Endothelial cell (in vitro differentiated cells): ENCODE measurements at regions not wholly inside any gene's neighbourhood (a gene's known extent, or its start where the extent isn't known, plus 50 kb on each side); places are given as distances from the start of the nearest gene placed in this dataset.
A peak's percentile ranks its signal among the peaks of the same experiment; 100 is the strongest.

ENCODE experiments used
- DNase-seq: peaks from one replicate; pipeline ENCODE4 v3.0.0; 2021; ENCODE audit warnings: low spot score
- H3K27ac Mint-ChIP-seq: one replicate; pipeline ENCODE4 v1.8.0; 2021; ENCODE audit warnings: mixed read lengths, inconsistent platforms; ENCODE audit not compliant: unreplicated experiment
- H3K27me3 Mint-ChIP-seq: one replicate; pipeline ENCODE4 v1.8.0; 2021; ENCODE audit warnings: mild to moderate bottlenecking, moderate library complexity, mixed read lengths, inconsistent platforms; ENCODE audit not compliant: unreplicated experiment
- H3K36me3 Mint-ChIP-seq: one replicate; pipeline ENCODE4 v1.8.0; 2021; ENCODE audit warnings: mild to moderate bottlenecking, low read depth, mixed read lengths, inconsistent platforms; ENCODE audit not compliant: unreplicated experiment
- H3K4me1 Mint-ChIP-seq: one replicate; pipeline ENCODE4 v1.8.0; 2021; ENCODE audit warnings: mild to moderate bottlenecking, mixed read lengths, inconsistent platforms; ENCODE audit not compliant: unreplicated experiment
- H3K4me3 Mint-ChIP-seq: one replicate; pipeline ENCODE4 v1.8.0; 2021; ENCODE audit warnings: mild to moderate bottlenecking, mixed read lengths, inconsistent platforms; ENCODE audit not compliant: unreplicated experiment
- H3K9me3 Mint-ChIP-seq: one replicate; pipeline ENCODE4 v1.8.0; 2021; ENCODE audit warnings: mixed read lengths, inconsistent platforms; ENCODE audit not compliant: unreplicated experiment
- TF ChIP-seq, protein P1 (sequence below): fragments of 200-600 bp; sonication (generic); IDR thresholded peaks from one replicate; pipeline ENCODE4 v1.5.0; 2021; ENCODE audit warnings: antibody characterized with exemption; ENCODE audit not compliant: unreplicated experiment

DNA sequence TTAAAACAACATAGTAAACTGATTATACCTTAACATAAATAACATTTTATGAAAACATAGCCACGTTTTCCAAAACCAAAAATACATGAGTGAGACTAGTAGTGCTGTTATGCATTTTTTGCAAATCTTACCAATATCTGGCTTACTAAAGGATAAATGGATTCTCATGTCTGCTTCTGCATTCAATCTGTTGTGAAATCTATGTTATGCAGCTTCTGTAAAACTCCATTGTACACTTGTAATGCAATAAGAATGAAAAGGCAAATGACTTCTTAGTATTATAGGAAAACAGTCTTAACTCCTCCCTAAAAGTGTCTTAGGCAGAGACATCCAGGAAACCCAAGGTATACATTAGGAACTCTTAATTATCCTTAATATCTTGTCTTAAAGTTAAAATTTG is 330.9 kb upstream of the THBS1 start:
- TF ChIP-seq, protein P1, sequence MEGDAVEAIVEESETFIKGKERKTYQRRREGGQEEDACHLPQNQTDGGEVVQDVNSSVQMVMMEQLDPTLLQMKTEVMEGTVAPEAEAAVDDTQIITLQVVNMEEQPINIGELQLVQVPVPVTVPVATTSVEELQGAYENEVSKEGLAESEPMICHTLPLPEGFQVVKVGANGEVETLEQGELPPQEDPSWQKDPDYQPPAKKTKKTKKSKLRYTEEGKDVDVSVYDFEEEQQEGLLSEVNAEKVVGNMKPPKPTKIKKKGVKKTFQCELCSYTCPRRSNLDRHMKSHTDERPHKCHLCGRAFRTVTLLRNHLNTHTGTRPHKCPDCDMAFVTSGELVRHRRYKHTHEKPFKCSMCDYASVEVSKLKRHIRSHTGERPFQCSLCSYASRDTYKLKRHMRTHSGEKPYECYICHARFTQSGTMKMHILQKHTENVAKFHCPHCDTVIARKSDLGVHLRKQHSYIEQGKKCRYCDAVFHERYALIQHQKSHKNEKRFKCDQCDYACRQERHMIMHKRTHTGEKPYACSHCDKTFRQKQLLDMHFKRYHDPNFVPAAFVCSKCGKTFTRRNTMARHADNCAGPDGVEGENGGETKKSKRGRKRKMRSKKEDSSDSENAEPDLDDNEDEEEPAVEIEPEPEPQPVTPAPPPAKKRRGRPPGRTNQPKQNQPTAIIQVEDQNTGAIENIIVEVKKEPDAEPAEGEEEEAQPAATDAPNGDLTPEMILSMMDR, result no peak
- H3K4me1 Mint-ChIP-seq, result peaks cover 41% of the 10 kb centered on the region
- no peak for DNase-seq
- no peaks in the 10 kb centered on the region for H3K36me3 Mint-ChIP-seq
- no peak overlapping the region for H3K4me3 Mint-ChIP-seq
- H3K27ac Mint-ChIP-seq, result peak overlapping the region; percentile 84
- H3K27me3 Mint-ChIP-seq, result no peaks in the 10 kb centered on the region
- no peaks in the 10 kb centered on the region for H3K9me3 Mint-ChIP-seq

DNA sequence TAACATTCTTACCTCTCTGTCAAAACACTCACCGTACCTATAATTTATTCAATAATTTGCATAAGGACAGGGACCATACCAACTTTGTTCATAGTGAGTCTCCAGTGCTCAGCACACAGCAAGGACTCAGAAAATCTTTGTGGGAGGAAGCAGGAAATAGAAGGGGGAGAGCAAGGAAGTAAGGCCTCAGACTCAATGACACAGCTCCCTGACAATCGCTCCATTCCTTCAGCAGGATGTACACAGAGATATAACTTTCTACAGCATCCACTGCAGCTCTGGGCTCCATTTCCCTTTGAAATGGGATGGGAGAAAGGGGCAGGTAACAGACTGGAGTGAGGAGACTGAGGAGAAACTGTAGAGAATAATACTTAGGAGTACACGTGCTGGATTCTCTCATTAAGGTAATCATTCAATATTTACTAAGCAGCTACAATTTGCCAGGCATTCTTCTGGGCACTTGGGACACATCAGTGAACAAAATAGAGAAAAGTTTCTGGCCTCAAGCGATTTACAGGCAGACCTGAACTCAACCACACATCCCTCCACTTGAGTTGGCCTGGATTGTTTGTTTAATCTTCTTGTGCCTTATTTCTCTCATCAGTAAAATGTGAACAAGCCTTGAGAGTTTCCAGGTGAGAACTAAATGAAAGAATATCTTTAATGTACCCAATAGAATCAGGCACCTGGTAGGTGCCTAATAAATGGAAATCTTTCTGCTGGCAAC is 330.3 kb upstream of the THBS1 start:
- H3K4me3 Mint-ChIP-seq, result no peak overlapping the region
- H3K27me3 Mint-ChIP-seq, result no peaks in the 10 kb centered on the region
- H3K4me1 Mint-ChIP-seq, result peaks cover 38% of the 10 kb centered on the region
- DNase-seq, result no peak
- TF ChIP-seq, protein P1, result no peak
- H3K36me3 Mint-ChIP-seq, result no peaks in the 10 kb centered on the region
- peak overlapping the region; percentile 84 for H3K27ac Mint-ChIP-seq
- H3K9me3 Mint-ChIP-seq, result no peaks in the 10 kb centered on the region

DNA sequence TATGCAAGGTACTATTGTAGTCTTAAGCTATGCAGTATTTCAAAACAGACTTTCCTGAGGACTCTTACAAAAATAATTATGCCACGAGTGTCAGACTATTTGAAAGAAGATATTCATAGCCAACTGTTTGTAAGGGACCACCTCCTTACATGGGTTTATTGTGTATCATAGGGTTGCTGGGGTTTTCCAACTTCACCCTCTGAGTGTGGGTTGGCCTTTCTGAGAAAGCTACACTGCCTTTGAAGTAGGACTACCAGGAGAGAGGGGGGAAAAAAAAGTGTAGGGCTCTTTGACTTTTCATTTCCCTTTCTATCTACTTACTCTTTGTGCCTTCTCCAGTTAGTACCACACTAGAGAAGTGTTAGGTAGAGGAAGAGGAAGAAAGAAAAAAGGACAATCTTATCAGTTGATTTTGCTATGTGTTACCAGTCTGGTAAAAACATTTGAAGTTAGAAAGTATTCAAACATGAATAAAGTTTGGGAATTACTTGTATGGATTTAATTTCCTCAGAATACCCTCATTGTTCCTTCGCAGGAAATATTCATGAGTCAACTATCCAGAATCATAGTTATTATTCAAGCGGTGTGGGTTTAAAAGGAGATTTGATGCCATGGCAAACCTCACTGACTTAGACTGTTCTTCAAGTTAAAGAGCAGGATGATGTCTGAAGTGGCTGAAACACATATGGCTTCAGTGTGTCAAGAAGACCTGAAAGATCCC is 329.3 kb upstream of the THBS1 start:
- no peaks in the 10 kb centered on the region for H3K27me3 Mint-ChIP-seq
- TF ChIP-seq, protein P1, result no peak
- no peaks in the 10 kb centered on the region for H3K9me3 Mint-ChIP-seq
- no peak for DNase-seq
- no peaks in the 10 kb centered on the region for H3K36me3 Mint-ChIP-seq
- no peak overlapping the region for H3K4me3 Mint-ChIP-seq
- peaks cover 38% of the 10 kb centered on the region for H3K4me1 Mint-ChIP-seq
- H3K27ac Mint-ChIP-seq, result no peak overlapping the region

DNA sequence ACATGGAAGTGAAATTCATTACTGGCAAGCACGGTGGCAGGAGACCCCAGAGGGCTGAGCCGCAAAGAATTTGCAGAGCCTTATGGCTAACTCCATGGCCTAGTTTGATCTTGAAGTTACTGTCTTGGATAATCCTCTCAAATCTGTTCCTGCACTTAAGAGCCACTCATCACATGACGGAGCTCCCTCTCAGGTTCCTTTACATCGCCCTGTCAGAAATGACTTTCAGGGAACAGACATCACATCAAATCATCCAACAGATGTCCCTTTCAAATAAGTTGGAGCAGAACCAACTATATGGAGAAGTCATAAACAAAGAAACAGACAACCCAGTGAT is 328.8 kb upstream of the THBS1 start:
- no peaks in the 10 kb centered on the region for H3K36me3 Mint-ChIP-seq
- H3K4me1 Mint-ChIP-seq, result peaks cover 38% of the 10 kb centered on the region
- no peak overlapping the region for H3K27ac Mint-ChIP-seq
- TF ChIP-seq, protein P1, result no peak
- H3K27me3 Mint-ChIP-seq, result no peaks in the 10 kb centered on the region
- no peak overlapping the region for H3K4me3 Mint-ChIP-seq
- no peaks in the 10 kb centered on the region for H3K9me3 Mint-ChIP-seq
- DNase-seq, result no peak

DNA sequence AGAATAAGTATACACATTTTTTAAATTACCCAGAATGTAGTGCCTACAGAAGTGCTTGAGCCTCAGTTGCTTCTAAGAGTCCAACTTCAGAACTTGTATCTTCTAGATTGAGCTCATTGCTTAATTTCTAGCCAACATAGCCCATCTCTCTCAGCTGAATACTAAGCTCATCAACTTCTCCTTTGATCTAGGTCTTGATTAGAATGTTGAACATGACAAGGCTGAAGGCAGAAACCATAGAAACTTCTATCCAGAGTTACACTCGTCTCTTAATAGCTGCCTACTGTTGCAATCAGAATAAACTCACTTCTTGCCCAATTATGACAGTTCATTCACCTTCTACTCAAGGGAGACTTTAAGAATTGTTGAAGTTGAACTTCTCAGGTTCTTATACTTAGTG is 327.3 kb upstream of the THBS1 start:
- Mint-ChIP-seq H3K27me3 (no peaks in the 10 kb centered on the region), H3K27ac (no peak overlapping the region), H3K36me3 (no peaks in the 10 kb centered on the region), H3K9me3 (no peaks in the 10 kb centered on the region), H3K4me1 (peaks cover 28% of the 10 kb centered on the region), H3K4me3 (no peak overlapping the region)
- TF ChIP-seq, protein P1, result no peak
- DNase-seq, result no peak
